GM21529 (cell line): ENCODE measurements at regions not wholly inside any gene's neighbourhood (a gene's known extent, or its start where the extent isn't known, plus 50 kb on each side); places are given as distances from the start of the nearest gene placed in this dataset.
"Not testable (repeated sequence)": the region's sequence is repeated elsewhere in the genome, so short reads cannot be mapped to it uniquely, and the experiment has no call there.

Experiments
- ATAC-seq: cut with Tn5 transposase; IDR thresholded peaks from one replicate; pipeline ENCODE4 v1.9.1; 2021; ENCODE audit not compliant: unreplicated experiment

DNA sequence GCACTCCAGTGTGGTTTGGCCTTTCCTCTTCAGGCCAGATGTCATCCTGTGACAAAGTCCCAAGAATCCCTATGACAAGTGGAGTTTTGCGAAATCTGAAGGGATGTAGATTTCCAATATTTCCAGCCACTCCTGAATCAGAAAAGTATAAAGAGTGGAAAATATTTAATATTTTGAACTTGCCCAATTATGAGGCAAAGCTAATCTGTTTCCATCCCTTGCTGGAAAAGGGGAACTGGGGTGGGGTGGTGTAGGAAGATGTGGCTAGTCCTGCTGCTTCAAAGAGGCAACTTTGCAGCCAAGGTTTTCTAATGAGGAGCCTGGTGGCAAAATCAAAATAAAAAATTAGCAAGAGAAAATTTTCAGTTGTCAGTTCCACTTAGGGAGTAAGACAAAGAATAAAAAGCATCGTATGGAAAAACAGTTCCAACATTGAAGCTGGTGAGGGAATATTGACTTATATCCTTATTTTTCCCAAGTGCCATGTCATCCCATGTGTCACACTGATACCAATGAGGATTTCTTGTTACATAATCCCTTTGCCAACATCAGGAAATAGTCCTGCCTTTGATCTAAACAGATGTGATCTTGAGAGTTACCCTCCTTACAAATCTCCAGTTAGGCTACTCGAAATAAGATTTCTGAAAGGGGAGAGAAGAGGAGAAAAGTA lies 480.0 kb upstream of the JARID2 start:
- no peak for ATAC-seq

DNA sequence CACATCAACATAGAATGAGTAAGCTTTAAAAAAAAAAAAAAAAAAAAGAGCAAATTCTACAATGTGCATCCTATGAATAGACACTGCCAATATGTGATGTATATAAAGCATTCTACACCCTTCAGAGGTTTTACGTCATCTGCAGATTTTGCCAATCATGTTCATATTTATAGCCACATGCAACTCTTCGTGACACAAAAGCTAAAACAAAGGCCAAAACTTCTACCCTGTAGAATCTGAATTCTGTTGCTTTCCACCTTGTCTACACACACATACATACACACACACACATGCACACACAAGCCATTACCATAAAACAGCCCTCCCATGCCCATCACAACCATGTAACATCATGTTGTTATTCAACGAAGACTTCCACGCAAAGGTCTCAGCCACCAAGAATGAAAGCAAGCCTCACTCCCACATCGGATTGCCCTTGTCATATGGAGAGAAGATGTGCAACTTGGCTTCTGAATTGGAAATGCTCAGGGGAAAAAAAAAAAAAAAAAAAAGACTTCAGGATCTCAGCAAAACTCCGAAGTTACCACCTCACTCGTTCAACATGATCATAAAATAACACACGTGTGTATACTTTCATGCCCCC lies 479.4 kb upstream of the JARID2 start:
- no peak for ATAC-seq

DNA sequence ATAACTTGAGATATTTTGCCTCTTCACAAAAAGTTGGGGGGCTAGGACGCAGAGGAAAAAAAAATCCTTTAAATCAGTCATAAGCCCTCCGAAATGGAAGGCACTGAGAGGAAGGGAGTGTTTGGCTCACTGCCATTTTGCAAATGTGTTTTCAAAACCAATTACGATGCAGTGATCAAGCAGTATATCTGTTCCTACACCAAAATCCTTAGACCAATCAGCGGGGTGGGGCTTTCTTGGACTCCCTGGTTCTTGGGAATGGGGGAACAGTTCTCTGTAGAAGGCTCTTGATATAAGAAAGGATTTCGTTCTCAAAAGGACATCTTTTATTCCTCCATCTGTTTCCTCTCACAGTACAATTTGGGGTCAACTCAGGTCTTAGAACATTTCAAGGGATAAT lies 478.6 kb upstream of the JARID2 start:
- no peak for ATAC-seq

DNA sequence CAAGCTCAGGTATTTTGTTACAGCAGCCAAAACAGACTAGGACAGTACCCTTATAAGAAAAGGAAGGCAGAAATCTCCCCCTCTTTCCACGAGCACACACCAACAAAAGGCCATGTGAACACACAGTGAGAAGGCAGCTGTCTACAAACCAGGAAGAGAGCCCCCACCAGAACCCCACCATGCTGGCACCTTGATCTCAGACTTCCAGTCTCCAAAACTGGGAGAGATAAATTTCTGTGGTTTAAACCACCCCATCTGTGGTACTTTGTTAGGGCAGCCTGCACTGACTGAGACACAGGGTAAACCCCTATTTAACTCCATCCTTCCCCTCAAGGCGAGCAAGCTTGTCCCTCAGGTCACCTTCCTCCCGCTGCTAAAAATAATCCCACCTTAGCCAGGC lies 475.8 kb upstream of the JARID2 start:
- no peak for ATAC-seq

DNA sequence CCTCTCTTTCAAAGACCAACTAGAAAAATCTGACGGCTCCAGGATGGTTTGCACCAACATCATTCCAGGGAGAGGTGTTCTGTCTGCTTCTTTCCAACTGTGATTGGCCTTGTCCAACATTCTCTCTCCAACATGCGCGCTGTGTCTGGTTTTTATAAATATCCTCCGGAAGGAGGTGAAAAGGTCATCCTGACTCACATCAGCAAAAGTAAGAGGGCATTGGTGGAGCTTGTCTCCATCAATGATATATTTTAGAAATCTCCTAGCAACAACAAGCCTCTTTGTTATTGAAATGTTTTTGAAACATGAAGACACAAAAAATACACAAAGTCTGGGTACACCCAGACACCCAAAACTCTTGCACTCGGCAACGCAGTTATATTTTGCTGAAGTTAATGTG lies 475.3 kb upstream of the JARID2 start:
- no peak for ATAC-seq

DNA sequence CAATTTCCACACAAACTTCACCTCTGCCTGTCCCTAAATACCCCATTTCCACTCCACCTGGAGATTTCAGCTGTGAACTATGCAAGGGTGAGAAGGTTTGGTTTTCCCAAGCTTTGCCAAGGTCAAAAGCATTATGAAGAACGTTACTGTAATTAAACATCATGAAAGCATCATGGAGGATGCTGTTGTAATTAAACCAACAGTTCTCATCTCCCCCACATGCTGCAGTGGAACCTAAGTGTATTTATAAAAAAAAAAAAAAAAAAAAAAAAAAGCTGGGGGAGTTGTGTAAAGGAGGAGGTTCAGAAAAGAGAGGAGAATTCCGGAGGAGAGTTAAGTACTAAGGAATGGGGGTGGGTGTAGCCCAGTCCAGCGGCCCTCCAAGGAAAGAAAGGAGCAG lies 474.9 kb upstream of the JARID2 start:
- no peak for ATAC-seq

DNA sequence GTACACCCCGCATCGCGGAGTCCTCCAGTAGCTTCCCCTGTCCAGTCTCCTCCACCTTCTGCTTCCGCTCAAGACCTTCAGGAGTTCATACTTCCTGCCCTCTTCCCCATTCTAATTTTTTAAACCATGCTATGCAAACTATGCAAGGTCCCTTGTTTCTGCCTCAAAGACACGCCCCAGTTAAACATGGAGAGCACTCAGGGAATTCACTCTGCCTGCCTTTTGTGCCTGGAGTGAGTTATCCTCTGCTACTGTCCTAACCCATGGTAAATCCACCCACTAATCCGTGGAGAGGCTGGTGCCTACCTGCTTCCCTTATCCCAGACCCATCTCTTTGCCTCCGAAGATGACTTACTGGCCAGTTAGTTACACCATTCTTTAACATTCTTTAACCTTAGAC lies 473.7 kb upstream of the JARID2 start:
- ATAC-seq = no peak

DNA sequence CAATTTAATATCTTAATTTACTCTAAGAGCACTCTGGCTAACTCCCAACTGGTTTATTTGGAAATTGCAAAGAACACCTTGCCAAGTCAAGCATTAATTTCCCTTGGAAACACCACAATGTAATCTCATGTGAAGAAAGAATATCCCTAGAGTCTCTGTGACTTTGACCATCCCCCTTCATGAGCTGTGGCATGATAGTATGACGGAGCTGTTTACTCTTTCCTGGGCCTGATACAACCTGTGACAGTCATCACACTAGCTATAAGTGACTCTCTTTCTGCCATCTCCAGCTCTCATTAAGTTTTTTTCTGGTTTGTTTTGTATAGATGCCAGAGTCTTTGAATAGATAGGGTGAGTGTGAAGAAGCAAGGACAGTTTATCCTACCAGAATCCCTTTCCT lies 470.3 kb upstream of the JARID2 start:
- no peak for ATAC-seq

DNA sequence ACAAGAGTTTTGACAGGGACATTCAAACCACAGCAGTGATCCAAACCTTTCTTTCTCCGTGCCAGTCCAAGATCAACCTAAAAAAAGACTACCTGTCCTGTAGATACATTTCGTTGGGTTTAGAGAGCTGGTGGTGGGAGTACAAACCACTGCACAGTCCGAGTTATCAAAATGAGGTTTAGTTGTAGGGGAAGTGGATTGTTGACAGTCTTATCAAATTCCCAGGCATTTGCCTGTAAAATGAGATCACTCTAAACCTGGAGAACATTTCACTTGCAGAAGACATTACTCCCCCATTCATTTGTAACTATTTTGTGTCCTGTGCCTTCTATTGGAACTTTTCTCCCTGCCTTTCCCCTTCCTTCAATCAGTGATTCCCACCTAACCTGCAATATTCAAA lies 469.6 kb upstream of the JARID2 start:
- ATAC-seq = no peak

DNA sequence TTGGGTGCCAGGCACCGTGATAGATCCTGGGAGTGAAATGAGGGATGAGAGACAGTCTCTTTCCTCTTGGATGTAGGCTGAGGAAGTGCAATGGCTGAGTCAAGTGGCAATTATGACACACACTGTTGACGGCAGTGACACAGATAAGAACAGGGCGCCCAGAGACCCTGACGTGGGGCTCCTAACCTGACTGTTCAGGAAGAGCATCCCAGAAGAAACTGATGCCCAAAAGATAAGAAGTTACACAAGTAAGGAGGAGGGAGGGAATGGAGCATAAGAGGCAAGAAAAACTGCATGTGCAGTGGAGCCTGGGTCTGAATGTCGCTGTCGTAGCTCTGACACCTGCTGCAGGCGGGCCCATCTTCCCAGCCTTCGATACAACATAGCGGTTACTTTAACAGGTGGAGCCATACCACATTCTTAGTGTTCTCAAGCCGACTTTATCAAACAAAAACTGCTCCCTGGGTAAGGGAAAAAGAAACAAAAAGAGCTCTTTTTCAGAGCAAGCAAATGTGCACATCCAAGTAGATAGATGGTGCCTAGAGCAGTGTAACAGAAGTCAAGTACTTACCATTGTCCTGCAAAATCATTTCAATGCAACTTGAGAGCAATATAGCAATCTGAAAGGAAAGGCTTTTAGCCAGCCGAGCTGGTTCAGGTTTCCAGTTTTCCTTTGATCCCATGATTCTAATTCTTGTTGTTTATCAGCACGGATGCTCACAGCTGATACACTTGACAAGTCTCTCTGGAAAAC lies 463.9 kb upstream of the JARID2 start:
- ATAC-seq = no peak

DNA sequence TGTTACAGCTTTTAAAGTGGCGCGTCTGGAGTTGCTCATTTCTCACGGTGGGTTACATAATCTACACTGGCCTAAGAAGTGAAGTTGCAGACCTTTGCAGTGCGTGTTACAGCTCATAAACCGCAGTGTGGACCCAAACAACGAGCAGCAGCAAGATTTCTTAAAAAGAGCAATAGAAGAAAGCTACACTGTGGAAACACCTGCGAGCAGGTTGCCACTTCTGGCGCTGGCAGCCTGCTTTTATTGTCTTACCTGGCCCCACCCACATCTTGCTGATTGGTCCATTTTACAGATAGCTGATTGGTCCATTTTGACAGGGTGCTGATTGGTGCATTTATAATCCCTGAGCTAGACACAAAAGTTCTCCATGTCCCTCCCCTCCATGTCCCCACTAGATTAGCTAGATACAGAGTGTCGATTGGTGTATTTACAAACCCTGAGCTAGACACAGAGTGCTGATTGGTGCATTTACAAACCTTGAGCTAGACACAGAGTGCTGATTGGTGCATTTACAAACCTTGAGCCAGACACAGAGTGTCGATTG lies 462.9 kb upstream of the JARID2 start:
- not testable (repeated sequence) for ATAC-seq

DNA sequence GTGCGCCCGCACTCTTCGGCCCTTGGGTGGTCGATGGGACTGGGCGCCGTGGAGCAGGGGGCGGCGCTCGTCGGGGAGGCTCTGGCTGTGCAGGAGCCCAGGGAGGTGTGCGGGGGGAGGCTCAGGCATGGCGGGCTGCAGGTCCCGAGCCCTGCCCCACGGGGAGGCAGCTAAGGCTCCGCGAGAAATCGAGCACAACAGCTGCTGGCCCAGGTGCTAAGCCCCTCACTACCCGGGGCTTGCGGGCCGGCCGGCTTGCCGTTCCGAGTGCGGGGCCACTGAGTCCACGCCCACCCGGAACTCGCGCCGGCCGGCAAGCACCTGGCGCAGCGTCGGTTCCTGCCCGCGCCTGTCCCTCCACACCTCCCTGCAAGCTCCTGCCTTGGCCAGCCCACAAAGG lies 462.3 kb upstream of the JARID2 start:
- no peak for ATAC-seq

DNA sequence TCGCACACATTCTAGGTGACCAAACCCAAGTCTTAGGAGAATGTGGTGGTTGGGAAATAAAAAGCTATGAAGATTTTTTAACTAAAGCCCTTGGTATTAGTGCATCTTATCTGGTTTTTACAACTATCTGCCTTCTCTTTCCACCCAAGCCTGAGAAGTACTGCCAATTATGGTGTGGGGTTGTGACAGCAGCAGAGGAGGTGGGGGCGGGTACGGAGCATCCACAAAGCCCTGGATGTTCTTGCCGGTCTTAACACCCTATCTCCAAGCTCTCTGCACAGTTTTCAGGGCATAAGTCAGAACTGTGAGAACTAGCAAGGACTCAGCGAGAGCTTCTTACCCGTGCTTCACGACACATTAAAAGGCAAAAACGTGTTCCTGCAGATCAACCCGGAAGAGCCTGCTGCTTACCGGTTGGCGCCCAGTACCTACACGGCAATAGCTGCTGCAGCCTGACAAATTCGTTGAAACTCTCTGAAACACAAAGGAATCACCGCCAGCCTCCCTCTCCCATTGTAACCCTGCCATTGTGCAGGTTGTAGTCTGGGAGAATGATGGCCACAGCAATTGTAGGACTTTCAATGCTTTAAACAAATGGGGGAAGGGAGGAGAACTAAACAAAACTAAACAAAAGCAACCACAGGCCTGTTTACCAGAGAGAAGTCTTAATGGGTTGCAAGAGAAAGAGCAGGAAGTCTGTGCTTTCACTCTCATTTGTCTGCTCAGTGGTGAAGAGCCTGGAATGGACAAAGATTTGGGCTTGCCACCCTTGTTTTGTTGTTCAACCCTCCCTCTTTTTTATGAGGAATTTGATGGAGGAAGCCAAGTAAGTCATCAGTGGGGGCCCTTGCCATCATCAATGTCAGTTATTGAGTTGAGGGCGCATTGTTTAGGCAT lies 461.0 kb upstream of the JARID2 start:
- ATAC-seq = no peak

DNA sequence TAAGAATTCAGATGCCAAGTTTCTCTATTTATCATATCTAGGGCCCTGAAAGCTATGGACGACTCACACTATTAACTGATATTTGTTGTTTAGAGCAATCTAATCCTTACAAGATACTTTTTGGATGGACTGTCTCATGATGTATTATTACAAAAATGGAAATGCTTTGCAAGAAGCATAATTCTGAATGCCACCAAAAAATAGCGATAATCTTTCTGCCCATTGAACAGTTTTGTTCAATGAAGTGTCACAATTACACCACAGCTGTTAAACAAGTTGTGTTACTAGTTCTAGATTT lies 460.4 kb upstream of the JARID2 start:
- no peak for ATAC-seq

DNA sequence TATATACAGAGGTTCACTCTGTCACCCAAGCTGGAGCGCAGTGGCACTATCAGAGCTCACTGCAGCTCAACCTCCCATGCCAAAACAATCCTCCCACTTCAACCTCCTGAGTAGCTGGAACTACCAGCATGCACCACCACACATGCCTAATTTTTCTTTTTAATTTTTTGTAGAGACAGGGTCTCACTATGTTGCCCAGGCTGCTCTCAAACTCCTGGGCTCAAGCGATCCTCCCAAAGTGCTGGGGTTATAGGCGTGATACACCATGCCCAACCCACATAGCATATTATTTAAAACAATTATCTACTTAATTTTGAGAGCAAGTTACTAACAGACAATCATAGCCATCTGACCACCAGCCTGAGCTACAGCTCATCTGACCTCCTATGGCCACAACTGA lies 459.9 kb upstream of the JARID2 start:
- no peak for ATAC-seq

DNA sequence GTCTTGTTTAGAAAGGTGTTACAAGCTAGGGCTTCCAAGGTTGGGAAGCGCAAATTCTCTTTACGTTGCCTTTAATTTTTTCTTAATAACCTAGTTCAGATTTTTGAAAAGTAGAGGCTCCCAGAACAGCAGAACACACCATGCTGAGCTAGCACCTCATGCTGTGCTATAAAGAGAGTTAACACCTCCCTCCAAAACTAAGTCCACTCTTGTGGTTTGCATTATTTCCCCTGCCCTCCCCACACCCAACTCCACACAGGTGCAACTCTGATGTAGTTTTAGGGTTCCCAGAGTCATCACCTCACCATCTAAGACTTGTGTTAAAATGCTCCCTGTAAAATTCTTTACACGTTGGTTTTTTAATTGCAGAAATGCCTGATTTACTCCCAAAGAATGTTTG lies 459.4 kb upstream of the JARID2 start:
- no peak for ATAC-seq

DNA sequence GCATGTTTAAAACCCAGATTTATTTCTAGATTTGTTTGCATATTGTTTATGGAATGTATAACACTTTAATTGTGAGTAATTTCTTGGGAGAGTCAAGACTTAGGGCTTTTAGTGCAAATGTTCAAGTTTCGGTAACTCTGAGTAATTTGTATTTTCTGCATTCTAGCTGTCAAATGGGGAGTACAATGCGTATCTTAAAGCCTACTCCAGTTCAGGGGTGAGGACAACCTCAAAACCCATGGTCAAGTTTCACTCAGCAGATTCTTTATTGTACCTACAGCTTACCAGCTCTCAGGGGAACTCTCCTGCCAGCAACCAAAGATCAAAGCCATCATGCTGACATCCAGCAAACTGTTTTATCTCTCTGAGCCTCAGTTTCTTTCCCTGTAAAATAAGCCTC lies 458.6 kb upstream of the JARID2 start:
- ATAC-seq = no peak

DNA sequence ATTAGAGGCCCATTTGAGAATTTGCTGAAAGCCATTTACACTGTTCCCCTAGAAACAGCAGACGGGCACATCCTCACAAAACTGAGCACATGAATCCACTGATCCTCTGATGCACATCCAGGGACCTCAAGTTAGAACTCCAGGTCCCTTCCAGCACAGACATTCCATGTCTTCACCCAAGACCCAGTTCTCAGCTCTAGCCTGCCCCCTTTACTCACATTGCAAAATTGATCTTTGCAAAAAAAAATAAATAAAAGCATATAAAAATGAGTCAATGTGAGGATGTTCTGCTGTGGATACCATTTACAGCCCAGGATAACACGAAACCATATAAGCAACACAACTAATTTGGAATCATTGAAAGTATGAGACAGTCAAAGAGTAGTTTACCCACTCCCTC lies 458.2 kb upstream of the JARID2 start:
- no peak for ATAC-seq

DNA sequence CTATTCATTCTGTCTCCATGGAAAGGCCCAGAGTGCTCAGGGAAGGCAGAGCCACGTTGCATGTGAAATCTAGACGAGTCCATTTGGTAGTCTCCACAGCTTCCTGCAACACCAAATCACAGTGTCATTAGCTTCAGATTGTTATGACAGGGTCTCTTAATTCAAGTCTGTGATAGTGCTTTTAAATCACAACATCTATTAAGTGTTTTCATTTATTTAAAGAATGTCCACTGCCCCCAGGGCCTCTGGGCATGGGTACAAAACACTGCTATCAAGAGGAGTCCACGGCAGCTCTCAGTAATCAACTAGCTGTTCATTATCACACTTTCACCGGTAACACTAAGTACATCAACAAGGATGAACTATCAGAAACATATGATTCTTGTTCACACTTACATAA lies 455.9 kb upstream of the JARID2 start:
- ATAC-seq = no peak

DNA sequence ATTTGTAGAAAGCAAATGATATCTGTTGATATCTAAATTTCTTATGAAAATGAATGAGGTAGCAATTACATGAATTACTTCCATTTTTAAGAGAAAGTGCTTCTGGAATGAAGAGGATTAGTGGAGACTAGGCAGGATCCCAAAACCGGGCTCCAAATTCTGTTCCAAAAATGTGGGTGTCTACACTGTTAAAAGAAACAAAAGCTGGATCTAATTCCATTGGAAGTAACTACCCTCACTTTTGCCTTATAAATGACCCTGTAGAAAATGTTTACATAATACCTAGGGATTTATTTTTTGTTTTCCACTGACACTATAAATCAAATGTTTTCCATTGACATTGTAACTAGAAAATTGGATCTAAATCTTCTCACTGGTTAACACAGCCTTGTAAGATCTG lies 454.9 kb upstream of the JARID2 start:
- no peak for ATAC-seq

DNA sequence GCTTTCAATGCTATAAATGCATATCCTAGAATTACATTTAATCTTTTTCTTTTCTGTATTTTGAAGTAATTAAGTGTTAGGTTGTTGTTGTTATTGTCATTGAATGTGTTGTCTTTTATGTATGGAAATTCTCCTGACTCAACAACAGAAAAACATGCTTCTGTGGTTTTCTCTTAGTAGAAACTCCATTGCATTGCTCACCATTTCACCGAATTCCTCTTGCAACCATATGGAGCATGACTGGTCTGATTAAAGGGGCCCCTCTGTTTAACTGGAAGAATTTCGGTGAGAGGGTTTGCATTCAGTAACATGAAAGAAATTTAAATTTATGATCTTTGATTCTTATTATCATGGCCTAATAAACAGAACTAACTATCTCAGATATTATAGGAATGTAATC lies 454.3 kb upstream of the JARID2 start:
- no peak for ATAC-seq
